ENCODE measurements at regions not wholly inside any gene's neighbourhood (a gene's known extent, or its start where the extent isn't known, plus 50 kb on each side); places are given as distances from the start of the nearest gene placed in this dataset.

- intact Hi-C loops (cut with DNase I; ENCODE audit: low total_unique reads): no loop called here
- DNase-seq: no peak
- H3K27me3 ChIP-seq: no peaks in the 10 kb centered on the region
- H3K27ac ChIP-seq: no peak overlapping the region
- peaks cover 0 to 3% (median 0%) of the 10 kb centered on the region in 4 donors for H3K4me1 ChIP-seq
- no peaks in the 10 kb centered on the region for H3K9me3 ChIP-seq
- WGBS, 5 donors: 45 to 66% (median 50%) methylated on average over 1 of the region's 1 CpG
- no peak overlapping the region for H3K4me3 ChIP-seq
- TF ChIP-seq EP300 (IDR thresholded peaks at IDR 0.05): no peak
- no peak for TF ChIP-seq POLR2AphosphoS5 (IDR thresholded peaks at IDR 0.05)
- no peak for TF ChIP-seq POLR2A (IDR thresholded peaks at IDR 0.05)
- TF ChIP-seq, protein P1, sequence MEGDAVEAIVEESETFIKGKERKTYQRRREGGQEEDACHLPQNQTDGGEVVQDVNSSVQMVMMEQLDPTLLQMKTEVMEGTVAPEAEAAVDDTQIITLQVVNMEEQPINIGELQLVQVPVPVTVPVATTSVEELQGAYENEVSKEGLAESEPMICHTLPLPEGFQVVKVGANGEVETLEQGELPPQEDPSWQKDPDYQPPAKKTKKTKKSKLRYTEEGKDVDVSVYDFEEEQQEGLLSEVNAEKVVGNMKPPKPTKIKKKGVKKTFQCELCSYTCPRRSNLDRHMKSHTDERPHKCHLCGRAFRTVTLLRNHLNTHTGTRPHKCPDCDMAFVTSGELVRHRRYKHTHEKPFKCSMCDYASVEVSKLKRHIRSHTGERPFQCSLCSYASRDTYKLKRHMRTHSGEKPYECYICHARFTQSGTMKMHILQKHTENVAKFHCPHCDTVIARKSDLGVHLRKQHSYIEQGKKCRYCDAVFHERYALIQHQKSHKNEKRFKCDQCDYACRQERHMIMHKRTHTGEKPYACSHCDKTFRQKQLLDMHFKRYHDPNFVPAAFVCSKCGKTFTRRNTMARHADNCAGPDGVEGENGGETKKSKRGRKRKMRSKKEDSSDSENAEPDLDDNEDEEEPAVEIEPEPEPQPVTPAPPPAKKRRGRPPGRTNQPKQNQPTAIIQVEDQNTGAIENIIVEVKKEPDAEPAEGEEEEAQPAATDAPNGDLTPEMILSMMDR (IDR thresholded peaks at IDR 0.05): no peak
- H3K36me3 ChIP-seq: no peaks in the 10 kb centered on the region
These were observed 107.8 kb upstream of the SLIT3 start for GRCh38 chr5:169408731-169409130.

- intact Hi-C loops (cut with DNase I; ENCODE audit: low total_unique reads): no loop called here
- no peak overlapping the region for H3K27ac ChIP-seq
- no peaks in the 10 kb centered on the region for H3K9me3 ChIP-seq
- no peak for TF ChIP-seq POLR2AphosphoS5 (IDR thresholded peaks at IDR 0.05)
- TF ChIP-seq POLR2A (IDR thresholded peaks at IDR 0.05): no peak
- TF ChIP-seq, protein P1 (IDR thresholded peaks at IDR 0.05): no peak
- TF ChIP-seq EP300 (IDR thresholded peaks at IDR 0.05): no peak
- H3K4me3 ChIP-seq: no peak overlapping the region
- WGBS, 5 donors: 53 to 69% (median 61%) methylated on average over 4 of the region's 4 CpGs
- peaks cover 0 to 3% (median 0%) of the 10 kb centered on the region in 4 donors for H3K4me1 ChIP-seq
- DNase-seq: no peak
- no peaks in the 10 kb centered on the region for H3K36me3 ChIP-seq
- H3K27me3 ChIP-seq: no peaks in the 10 kb centered on the region
These were observed 107.2 kb upstream of the SLIT3 start for GRCh38 chr5:169408171-169408570.

- intact Hi-C loops (cut with DNase I; ENCODE audit: low total_unique reads): no loop called here
- TF ChIP-seq, protein P1 (IDR thresholded peaks at IDR 0.05): no peak
- TF ChIP-seq EP300 (IDR thresholded peaks at IDR 0.05) (no peak), POLR2AphosphoS5 (IDR thresholded peaks at IDR 0.05) (no peak), POLR2A (IDR thresholded peaks at IDR 0.05) (no peak)
- H3K27me3 ChIP-seq: no peaks in the 10 kb centered on the region
- H3K27ac ChIP-seq: no peak overlapping the region
- no peaks in the 10 kb centered on the region for H3K36me3 ChIP-seq
- no peaks in the 10 kb centered on the region for H3K9me3 ChIP-seq
- H3K4me3 ChIP-seq: no peak overlapping the region
- 34 to 62% (median 60%) methylated on average over 3 of the region's 3 CpGs for WGBS, 5 donors
- H3K4me1 ChIP-seq: no peaks in the 10 kb centered on the region
- no peak for DNase-seq
These were observed 103.3 kb upstream of the SLIT3 start for GRCh38 chr5:169404223-169404622.

GRCh38 chr5:169398515-169398914, 97.6 kb upstream of the SLIT3 start:
- no peak for DNase-seq
- Histone ChIP-seq H3K36me3 (no peaks in the 10 kb centered on the region), H3K27ac (no peak overlapping the region), H3K9me3 (peaks cover 0 to 10% (median 0%) of the 10 kb centered on the region in 4 donors), H3K27me3 (no peaks in the 10 kb centered on the region), H3K4me3 (no peak overlapping the region), H3K4me1 (no peaks in the 10 kb centered on the region)
- TF ChIP-seq POLR2AphosphoS5 (IDR thresholded peaks at IDR 0.05) (no peak), POLR2A (IDR thresholded peaks at IDR 0.05) (no peak)
- WGBS, 5 donors: 66 to 84% (median 71%) methylated on average over 1 of the region's 1 CpG
- intact Hi-C loops (cut with DNase I; ENCODE audit: low total_unique reads): no loop called here

- DNase-seq: no peak
- 76 to 88% (median 82%) methylated on average over 1 of the region's 1 CpG for WGBS, 5 donors
- Histone ChIP-seq H3K27ac (no peak overlapping the region), H3K4me1 (no peaks in the 10 kb centered on the region), H3K27me3 (no peaks in the 10 kb centered on the region), H3K4me3 (no peak overlapping the region), H3K9me3 (peaks cover 0 to 10% (median 0%) of the 10 kb centered on the region in 4 donors), H3K36me3 (no peaks in the 10 kb centered on the region)
- TF ChIP-seq POLR2A (IDR thresholded peaks at IDR 0.05) (no peak), POLR2AphosphoS5 (IDR thresholded peaks at IDR 0.05) (no peak), EP300 (IDR thresholded peaks at IDR 0.05) (no peak)
- TF ChIP-seq, protein P1 (IDR thresholded peaks at IDR 0.05): no peak
- intact Hi-C loops (cut with DNase I; ENCODE audit: low total_unique reads): no loop called here
These were observed 94.2 kb upstream of the SLIT3 start for GRCh38 chr5:169395136-169395535.

All from stomach (tissue), 8 donors.